ENCODE measurements at regions not wholly inside any gene's neighbourhood (a gene's known extent, or its start where the extent isn't known, plus 50 kb on each side); places are given as distances from the start of the nearest gene placed in this dataset.

DNA sequence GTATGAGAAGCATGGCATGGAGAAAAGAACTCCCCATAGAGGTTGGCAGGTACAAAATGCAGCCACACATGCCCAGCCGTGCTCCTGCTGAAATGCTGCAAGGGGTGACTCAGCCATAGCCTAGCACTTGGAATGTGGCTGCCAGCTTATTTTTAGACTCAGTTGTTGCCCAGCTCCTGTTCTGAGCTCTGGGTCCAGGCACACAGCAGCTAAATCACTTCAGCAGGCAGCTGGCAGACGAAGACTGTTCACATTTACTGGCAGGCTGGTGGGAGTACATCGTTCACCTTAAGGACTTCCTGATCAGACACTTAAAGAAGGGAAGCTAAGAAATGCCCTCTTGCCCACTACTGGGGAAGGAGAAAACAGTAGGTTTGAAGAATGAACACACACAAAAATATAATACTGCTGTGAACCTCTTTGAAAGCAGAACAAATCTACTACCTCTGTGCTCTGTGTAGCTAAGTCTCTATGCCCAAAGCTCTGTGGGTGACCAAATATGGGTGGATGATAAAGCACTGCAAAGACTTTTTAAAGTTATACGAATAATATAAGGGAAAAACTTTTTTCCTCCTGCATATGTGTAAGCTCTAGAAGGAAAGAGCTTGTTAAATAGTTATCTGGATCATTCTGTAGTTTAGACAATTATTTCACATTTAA lies 146.1 kb downstream of the LNPK start:
- in situ Hi-C loops (cut with HindIII; ENCODE audit: low sequenced_read_pairs) = no loop called here
- DNase-seq (ENCODE audit: low read depth) = no peak
- TF ChIP-seq, protein P1, sequence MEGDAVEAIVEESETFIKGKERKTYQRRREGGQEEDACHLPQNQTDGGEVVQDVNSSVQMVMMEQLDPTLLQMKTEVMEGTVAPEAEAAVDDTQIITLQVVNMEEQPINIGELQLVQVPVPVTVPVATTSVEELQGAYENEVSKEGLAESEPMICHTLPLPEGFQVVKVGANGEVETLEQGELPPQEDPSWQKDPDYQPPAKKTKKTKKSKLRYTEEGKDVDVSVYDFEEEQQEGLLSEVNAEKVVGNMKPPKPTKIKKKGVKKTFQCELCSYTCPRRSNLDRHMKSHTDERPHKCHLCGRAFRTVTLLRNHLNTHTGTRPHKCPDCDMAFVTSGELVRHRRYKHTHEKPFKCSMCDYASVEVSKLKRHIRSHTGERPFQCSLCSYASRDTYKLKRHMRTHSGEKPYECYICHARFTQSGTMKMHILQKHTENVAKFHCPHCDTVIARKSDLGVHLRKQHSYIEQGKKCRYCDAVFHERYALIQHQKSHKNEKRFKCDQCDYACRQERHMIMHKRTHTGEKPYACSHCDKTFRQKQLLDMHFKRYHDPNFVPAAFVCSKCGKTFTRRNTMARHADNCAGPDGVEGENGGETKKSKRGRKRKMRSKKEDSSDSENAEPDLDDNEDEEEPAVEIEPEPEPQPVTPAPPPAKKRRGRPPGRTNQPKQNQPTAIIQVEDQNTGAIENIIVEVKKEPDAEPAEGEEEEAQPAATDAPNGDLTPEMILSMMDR (IDR thresholded peaks at IDR 0.05; ENCODE audit: low read depth, low read length, missing control alignments) = no peak
- no peak overlapping the region for H3K4me3 ChIP-seq (ENCODE audit: low read depth, low read length)

DNA sequence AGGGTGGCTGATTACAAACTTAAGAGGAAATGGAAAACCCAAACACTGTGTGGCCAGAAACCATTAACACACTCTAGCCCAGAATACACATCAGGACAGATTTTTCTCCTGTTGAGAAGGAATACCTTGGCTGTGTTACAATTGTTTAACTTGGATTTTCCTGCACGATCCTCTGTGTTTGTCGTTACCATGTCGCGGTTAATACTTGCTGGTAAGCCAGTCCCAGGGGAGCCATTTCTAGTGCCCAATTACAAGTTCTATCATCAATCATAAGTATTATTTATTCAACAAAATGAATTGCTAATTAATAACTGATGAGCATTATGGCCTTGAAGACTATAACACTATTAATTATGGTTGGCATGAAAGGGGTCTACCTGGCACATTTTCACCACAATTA lies 146.8 kb downstream of the LNPK start:
- DNase-seq (ENCODE audit: low read depth) = no peak
- H3K4me3 ChIP-seq (ENCODE audit: low read depth, low read length) = no peak overlapping the region
- in situ Hi-C loops (cut with HindIII; ENCODE audit: low sequenced_read_pairs) = no loop called here
- TF ChIP-seq, protein P1 (IDR thresholded peaks at IDR 0.05; ENCODE audit: low read depth, low read length, missing control alignments) = no peak

DNA sequence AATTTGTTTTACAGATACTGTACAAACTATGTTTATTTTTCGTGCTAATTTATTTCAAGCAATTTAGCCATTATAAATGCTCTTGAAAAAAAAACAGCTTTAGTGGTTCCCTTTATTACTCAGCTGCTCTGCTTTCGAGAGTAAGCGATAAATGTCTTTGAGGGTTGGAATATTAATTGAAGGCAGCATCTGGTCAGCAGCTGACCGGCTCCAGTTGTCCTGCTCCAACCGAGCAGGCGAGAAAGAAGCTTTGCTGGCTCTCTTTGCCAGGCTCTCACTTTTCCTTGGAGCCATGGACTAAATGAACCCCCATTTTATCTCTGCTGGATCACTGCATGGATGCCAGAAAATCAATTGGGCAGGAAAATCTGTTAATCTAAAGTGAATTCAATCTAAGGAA lies 147.4 kb downstream of the LNPK start:
- no peak for DNase-seq (ENCODE audit: low read depth)
- in situ Hi-C loops (cut with HindIII; ENCODE audit: low sequenced_read_pairs) = loop anchor here (5.0 kb wide), 1 partner anchor 33 kb away; no protein-coding TSS in a partner anchor
- TF ChIP-seq, protein P1 (IDR thresholded peaks at IDR 0.05; ENCODE audit: low read depth, low read length, missing control alignments) = no peak
- H3K4me3 ChIP-seq (ENCODE audit: low read depth, low read length) = no peak overlapping the region

DNA sequence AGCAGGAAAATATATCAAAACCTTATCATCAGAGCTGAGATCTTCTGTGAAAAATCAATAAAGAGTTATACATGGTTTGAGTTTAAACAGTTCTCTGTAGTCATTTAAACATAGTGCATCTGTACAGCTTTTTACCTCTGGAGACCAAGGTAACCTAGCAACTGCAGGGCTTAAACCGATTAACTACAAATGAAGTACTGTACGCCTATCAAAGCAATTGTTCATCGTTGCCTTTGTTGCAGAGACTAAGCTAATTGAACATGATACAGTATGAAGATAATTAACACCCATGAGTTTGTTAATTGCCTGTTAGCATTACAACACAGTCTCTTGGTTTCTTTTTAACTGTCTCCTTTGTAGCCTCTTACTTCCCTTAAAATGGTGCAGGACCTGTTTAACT lies 147.9 kb downstream of the LNPK start:
- no peak for DNase-seq (ENCODE audit: low read depth)
- in situ Hi-C loops (cut with HindIII; ENCODE audit: low sequenced_read_pairs) = loop anchor here (5.0 kb wide), 1 partner anchor 33 kb away; no protein-coding TSS in a partner anchor
- TF ChIP-seq, protein P1 (IDR thresholded peaks at IDR 0.05; ENCODE audit: low read depth, low read length, missing control alignments) = no peak

DNA sequence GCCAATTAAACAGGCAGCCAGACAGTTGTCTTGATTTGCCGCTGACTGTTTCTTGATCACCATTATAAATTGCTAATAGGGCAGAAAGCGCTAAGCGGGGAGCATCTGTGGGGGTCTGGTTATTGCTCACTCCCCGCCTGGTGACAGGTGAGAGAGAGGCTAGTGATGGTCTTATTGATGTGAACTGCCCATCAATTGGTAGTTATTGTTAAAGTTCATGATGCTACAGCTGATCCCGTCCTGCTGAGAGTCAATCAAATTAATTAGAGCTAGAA lies 148.5 kb downstream of the LNPK start:
- in situ Hi-C loops (cut with HindIII; ENCODE audit: low sequenced_read_pairs) = loop anchor here (5.0 kb wide), 1 partner anchor 34 kb away; no protein-coding TSS in a partner anchor
- no peak for DNase-seq (ENCODE audit: low read depth)

More for the DNA sequence above, 147.9 kb downstream of the LNPK start:
- no peak overlapping the region for H3K4me3 ChIP-seq (ENCODE audit: low read depth, low read length)

DNA sequence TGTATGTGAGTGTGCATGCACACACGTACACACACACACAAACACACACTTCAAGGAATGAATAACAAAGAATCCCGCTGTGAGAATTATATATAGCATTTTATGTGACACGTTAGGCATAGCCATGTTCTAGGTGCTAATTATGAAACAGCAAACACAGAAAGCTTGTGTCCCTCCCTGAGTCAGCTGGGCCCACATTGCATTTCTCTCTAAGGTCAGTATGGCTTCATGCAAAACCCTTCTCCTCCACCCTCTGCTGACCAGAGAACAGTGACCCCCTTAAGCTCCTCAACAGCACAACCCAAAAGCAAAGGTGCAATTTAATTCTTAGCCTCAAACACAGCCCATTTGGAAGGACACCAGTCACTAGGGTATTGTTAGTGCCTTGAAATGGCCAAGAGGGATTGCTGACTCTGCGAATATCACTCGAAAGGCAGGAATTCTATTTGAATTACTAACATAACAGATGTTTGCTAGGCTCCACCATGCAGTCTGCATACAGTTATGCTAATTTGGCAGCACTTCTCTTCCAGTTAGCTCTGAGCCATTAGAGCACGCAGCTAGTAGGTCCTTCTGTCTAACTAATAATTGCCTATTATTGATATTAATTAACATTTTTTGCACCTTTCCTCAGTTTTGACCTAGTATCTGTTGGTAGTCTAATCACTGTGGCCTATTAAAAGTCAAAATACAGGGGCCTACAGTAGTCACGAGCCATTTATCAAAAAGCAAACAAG lies 149.0 kb downstream of the LNPK start:
- DNase-seq (ENCODE audit: low read depth) = no peak
- in situ Hi-C loops (cut with HindIII; ENCODE audit: low sequenced_read_pairs) = loop anchor here (5.0 kb wide), 1 partner anchor 34 kb away; no protein-coding TSS in a partner anchor
- TF ChIP-seq, protein P1 (IDR thresholded peaks at IDR 0.05; ENCODE audit: low read depth, low read length, missing control alignments) = no peak
- H3K4me3 ChIP-seq (ENCODE audit: low read depth, low read length) = no peak overlapping the region

More for the DNA sequence above, 148.5 kb downstream of the LNPK start:
- H3K4me3 ChIP-seq (ENCODE audit: low read depth, low read length) = no peak overlapping the region
- TF ChIP-seq, protein P1 (IDR thresholded peaks at IDR 0.05; ENCODE audit: low read depth, low read length, missing control alignments) = no peak
